Caco-2 (cell line): ENCODE measurements at regions not wholly inside any gene's neighbourhood (a gene's known extent, or its start where the extent isn't known, plus 50 kb on each side); places are given as distances from the start of the nearest gene placed in this dataset.

ENCODE experiments used
- BruUV-seq: library from RNA; stranded (reverse); fragments of 400-500 nt; replicated peaks from 2 replicates; lab custom pipeline; 2021; lab: Mats Ljungman, UMichigan
- CTCF ChIA-PET: fragments of 300-600 bp; sonication (Branson Sonifier 250); formaldehyde crosslinking; loops from one replicate; lab custom pipeline; 2022; ENCODE audit warnings: antibody characterized with exemption; lab: Charles Lee
- POLR2A ChIA-PET: fragments of 300-600 bp; sonication (Branson Sonifier 250); formaldehyde crosslinking; loops from one replicate; lab custom pipeline; 2022; ENCODE audit warnings: antibody characterized with exemption; lab: Charles Lee
- DNase-seq, 2 experiments: peaks; one replicate each; pipeline versions ENCODE4 v3.0.0 to v3.0.0-alpha.2; 2020 to 2022
- H3K27me3 ChIP-seq: replicated peaks from 2 replicates; pipeline ENCODE4 v1.6.0; 2011; ENCODE audit warnings: low read length; ENCODE audit not compliant: control insufficient read depth, insufficient read depth
- H3K36me3 ChIP-seq: 2 replicates; pipeline ENCODE4 v1.5.1; 2011; ENCODE audit warnings: low read length; ENCODE audit not compliant: control insufficient read depth, insufficient read depth
- H3K4me1 ChIP-seq: fragments of 250-450 bp; sonication (Bioruptor Pico); 2 replicates; pipeline ENCODE4 v1.5.1; 2020; ENCODE audit warnings: mild to moderate bottlenecking
- H3K4me3 ChIP-seq: 2 replicates; pipeline ENCODE4 v1.5.1; 2011; ENCODE audit warnings: low read depth, mild to moderate bottlenecking, control low read depth, low read length
- H3K9me3 ChIP-seq: fragments of 250-450 bp; sonication (Bioruptor Pico); 2 replicates; pipeline ENCODE4 v1.5.1; 2020; ENCODE audit warnings: mild to moderate bottlenecking, moderate library complexity
- H3K27ac Mint-ChIP-seq: one replicate; pipeline ENCODE4 v1.8.0; 2022; ENCODE audit warnings: mixed read lengths; ENCODE audit not compliant: unreplicated experiment
- H3K27me3 Mint-ChIP-seq: one replicate; pipeline ENCODE4 v1.8.0; 2022; ENCODE audit warnings: mixed read lengths; ENCODE audit not compliant: insufficient read depth, unreplicated experiment
- H3K36me3 Mint-ChIP-seq: one replicate; pipeline ENCODE4 v1.8.0; 2022; ENCODE audit warnings: mild to moderate bottlenecking, mixed read lengths; ENCODE audit not compliant: insufficient read depth, unreplicated experiment
- H3K4me1 Mint-ChIP-seq: one replicate; pipeline ENCODE4 v1.8.0; 2022; ENCODE audit warnings: low read depth, mixed read lengths; ENCODE audit not compliant: unreplicated experiment
- H3K4me3 Mint-ChIP-seq: one replicate; pipeline ENCODE4 v1.8.0; 2022; ENCODE audit warnings: mild to moderate bottlenecking, moderate library complexity, mixed read lengths; ENCODE audit not compliant: unreplicated experiment
- H3K9me3 Mint-ChIP-seq: one replicate; pipeline ENCODE4 v1.8.0; 2022; ENCODE audit warnings: mixed read lengths; ENCODE audit not compliant: unreplicated experiment
- CTCF ChIP-seq, 2 experiments: fragments of 200-600 bp in 1 of 2; IDR thresholded peaks; 1 replicate in 1 of 2; 2 replicates in 1 of 2; pipeline versions ENCODE4 v1.5.1 to v1.8.0; 2011 to 2022; ENCODE audit warnings: antibody characterized with exemption in 1 of 2, control low read depth in 1 of 2, inconsistent platforms in 1 of 2, low read depth in 1 of 2, low read length in 1 of 2, mild to moderate bottlenecking in 1 of 2, moderate library complexity in 1 of 2; ENCODE audit not compliant: insufficient read depth in 1 of 2, severe bottlenecking in 1 of 2, unreplicated experiment in 1 of 2
- intact Hi-C: fragments of 100-400 bp; cut with micrococcal nuclease; formaldehyde crosslinking; loops from one replicate; pipeline ENCODE4 v1.10.0; 2022; ENCODE audit not compliant: unreplicated experiment

DNA sequence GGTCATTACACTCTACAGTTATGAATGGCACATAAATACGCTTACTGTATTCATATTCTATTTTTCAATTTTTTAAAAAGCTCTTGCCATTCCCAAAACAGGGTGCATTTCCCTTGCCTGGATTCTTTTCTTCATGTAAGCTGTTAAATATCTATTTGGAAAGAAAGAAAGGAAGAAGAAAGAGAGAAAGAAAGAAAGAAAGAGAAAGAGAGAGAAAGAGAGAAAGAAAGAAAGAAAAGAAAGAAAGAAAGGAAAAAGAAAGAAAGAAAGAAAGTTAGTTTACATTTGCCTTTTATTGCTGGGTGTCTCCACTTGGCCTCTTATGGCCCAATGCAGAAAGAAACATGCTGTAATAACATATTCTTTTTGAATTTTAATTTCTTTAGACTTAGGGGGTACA, 165.9 kb upstream of the ATXN1 start:
- Histone ChIP-seq H3K27me3 (no peaks in the 10 kb centered on the region), H3K4me1 (no peaks in the 10 kb centered on the region), H3K9me3 (no peaks in the 10 kb centered on the region), H3K4me3 (no peak overlapping the region), H3K36me3 (no peaks in the 10 kb centered on the region)
- no peak overlapping the region for H3K4me3 Mint-ChIP-seq
- ChIA-PET CTCF (no interaction called here), POLR2A (no interaction called here)
- H3K9me3 Mint-ChIP-seq, result peaks cover 7% of the 10 kb centered on the region
- H3K36me3 Mint-ChIP-seq, result no peaks in the 10 kb centered on the region
- TF ChIP-seq CTCF (IDR thresholded peaks at IDR 0.05; ENCODE audit: insufficient read depth in 1 of 2, low read depth in 1 of 2, low read length in 1 of 2, severe bottlenecking in 1 of 2, unreplicated experiment in 1 of 2), result no peak
- H3K27me3 Mint-ChIP-seq, result peaks cover 12% of the 10 kb centered on the region
- no peak overlapping the region for H3K27ac Mint-ChIP-seq
- intact Hi-C loops, result no loop called here
- no peak for DNase-seq
- H3K4me1 Mint-ChIP-seq, result no peaks in the 10 kb centered on the region
- BruUV-seq, result no TSS peak

- TF ChIP-seq CTCF (IDR thresholded peaks at IDR 0.05; ENCODE audit: insufficient read depth in 1 of 2, low read depth in 1 of 2, low read length in 1 of 2, severe bottlenecking in 1 of 2, unreplicated experiment in 1 of 2), result no peak
- no peak for DNase-seq
- no peaks in the 10 kb centered on the region for H3K4me1 ChIP-seq
- no peak overlapping the region for H3K27ac Mint-ChIP-seq
- no peaks in the 10 kb centered on the region for H3K36me3 ChIP-seq
- intact Hi-C loops, result no loop called here
- no peaks in the 10 kb centered on the region for H3K36me3 Mint-ChIP-seq
- no peaks in the 10 kb centered on the region for H3K4me1 Mint-ChIP-seq
- H3K9me3 Mint-ChIP-seq, result no peaks in the 10 kb centered on the region
- CTCF ChIA-PET, result no interaction called here
- H3K4me3 ChIP-seq, result no peak overlapping the region
- no peak overlapping the region for H3K4me3 Mint-ChIP-seq
- no peaks in the 10 kb centered on the region for H3K27me3 ChIP-seq
- BruUV-seq, result no TSS peak
- H3K27me3 Mint-ChIP-seq, result peaks cover 15% of the 10 kb centered on the region
- POLR2A ChIA-PET, result no interaction called here
- H3K9me3 ChIP-seq, result no peaks in the 10 kb centered on the region
Observed at GRCh38 chr6:16925461-16925860, 164.2 kb upstream of the ATXN1 start.

DNA sequence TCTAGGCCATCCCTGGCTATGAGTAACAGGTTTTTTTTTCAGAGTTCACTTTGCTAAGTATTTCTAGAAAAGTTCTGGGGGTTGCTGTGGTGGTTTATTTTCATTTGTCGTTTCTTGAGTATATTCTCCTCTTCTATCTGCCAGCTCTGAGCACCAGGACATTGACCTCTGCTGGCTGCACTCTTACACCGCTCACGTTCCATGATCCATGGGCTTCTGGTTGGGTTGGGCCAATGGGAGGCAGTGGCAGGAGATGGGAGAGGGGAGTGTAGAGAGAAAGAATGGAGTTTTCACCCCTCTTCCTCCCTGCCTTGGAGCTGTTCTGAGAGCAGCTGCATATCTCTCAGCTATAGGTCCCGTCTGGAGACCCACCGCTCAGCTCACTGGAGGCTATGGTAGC, 161.0 kb upstream of the ATXN1 start:
- BruUV-seq, result no TSS peak

More for the DNA sequence above, 161.0 kb upstream of the ATXN1 start:
- H3K9me3 Mint-ChIP-seq, result no peaks in the 10 kb centered on the region
- Histone ChIP-seq H3K4me3 (no peak overlapping the region), H3K27me3 (no peaks in the 10 kb centered on the region), H3K36me3 (no peaks in the 10 kb centered on the region), H3K9me3 (no peaks in the 10 kb centered on the region), H3K4me1 (no peaks in the 10 kb centered on the region)
- no peak for TF ChIP-seq CTCF (IDR thresholded peaks at IDR 0.05; ENCODE audit: insufficient read depth in 1 of 2, low read depth in 1 of 2, low read length in 1 of 2, severe bottlenecking in 1 of 2, unreplicated experiment in 1 of 2)
- POLR2A ChIA-PET, result no interaction called here
- peaks cover 11% of the 10 kb centered on the region for H3K27me3 Mint-ChIP-seq
- intact Hi-C loops, result no loop called here
- DNase-seq, result no peak
- CTCF ChIA-PET, result no interaction called here
- no peak overlapping the region for H3K27ac Mint-ChIP-seq
- no peak overlapping the region for H3K4me3 Mint-ChIP-seq
- no peaks in the 10 kb centered on the region for H3K36me3 Mint-ChIP-seq
- no peaks in the 10 kb centered on the region for H3K4me1 Mint-ChIP-seq
